Ectodermal cell (in vitro differentiated cells): ENCODE measurements at regions not wholly inside any gene's neighbourhood (a gene's known extent, or its start where the extent isn't known, plus 50 kb on each side); places are given as distances from the start of the nearest gene placed in this dataset.

Source experiments
- H3K27ac ChIP-seq: 2 replicates; pipeline ENCODE4 v1.7.0; 2013; ENCODE audit warnings: mild to moderate bottlenecking, low read depth, low read length; ENCODE audit not compliant: insufficient read depth, poor library complexity, severe bottlenecking
- H3K27me3 ChIP-seq: 2 replicates; pipeline ENCODE4 v1.7.0; 2013; ENCODE audit warnings: mild to moderate bottlenecking, low read length; ENCODE audit not compliant: insufficient read depth, control insufficient read depth, poor library complexity, severe bottlenecking
- H3K36me3 ChIP-seq: one replicate; pipeline ENCODE4 v1.7.0; 2013; ENCODE audit warnings: low read length; ENCODE audit not compliant: control insufficient read depth, insufficient read depth
- H3K4me1 ChIP-seq: one replicate; pipeline ENCODE4 v1.7.0; 2013; ENCODE audit warnings: low read length; ENCODE audit not compliant: control insufficient read depth, insufficient read depth
- H3K4me3 ChIP-seq: 2 replicates; pipeline ENCODE4 v1.7.0; 2013; ENCODE audit warnings: low read depth, low read length, control low read depth; ENCODE audit not compliant: insufficient read depth
- H3K9me3 ChIP-seq: 2 replicates; pipeline ENCODE4 v1.7.0; 2013; ENCODE audit warnings: mild to moderate bottlenecking, low read length, moderate library complexity; ENCODE audit not compliant: control insufficient read depth
- WGBS, 2 experiments: methylation state at CpG; one replicate each; pipeline ENCODE4 v1.1.7; 2013; ENCODE audit warnings: missing lambda C conversion rate in 2 of 2; 5-methylcytosine and 5-hydroxymethylcytosine counted together

- WGBS, 2 experiments: 92 to 95% methylated on average over 12 of the region's 12 CpGs
- H3K9me3 ChIP-seq: no peaks in the 10 kb centered on the region
- H3K27ac ChIP-seq: no peak overlapping the region
- H3K36me3 ChIP-seq: no peaks in the 10 kb centered on the region
- H3K4me3 ChIP-seq: no peak overlapping the region
- H3K27me3 ChIP-seq: no peaks in the 10 kb centered on the region
- H3K4me1 ChIP-seq: peaks cover 15% of the 10 kb centered on the region
Measured at GRCh38 chr17:79155701-79156100, 81.1 kb downstream of the ENGASE start.

- 93 to 94% methylated on average over 31 of the region's 31 CpGs for WGBS, 2 experiments
- no peak overlapping the region for H3K27ac ChIP-seq
- no peaks in the 10 kb centered on the region for H3K9me3 ChIP-seq
- H3K4me1 ChIP-seq: peaks cover 22% of the 10 kb centered on the region
- H3K4me3 ChIP-seq: no peak overlapping the region
- no peaks in the 10 kb centered on the region for H3K27me3 ChIP-seq
- no peaks in the 10 kb centered on the region for H3K36me3 ChIP-seq
Measured at GRCh38 chr17:79154951-79155585, 80.4 kb downstream of the ENGASE start.

GRCh38 chr17:79154446-79154845 is 79.8 kb downstream of the ENGASE start:
- no peaks in the 10 kb centered on the region for H3K36me3 ChIP-seq
- H3K4me3 ChIP-seq: no peak overlapping the region
- H3K27ac ChIP-seq: no peak overlapping the region
- no peaks in the 10 kb centered on the region for H3K27me3 ChIP-seq
- H3K4me1 ChIP-seq: peaks cover 22% of the 10 kb centered on the region
- no peaks in the 10 kb centered on the region for H3K9me3 ChIP-seq
- WGBS, 2 experiments: 86 to 88% methylated on average over 14 of the region's 14 CpGs

- peaks cover 22% of the 10 kb centered on the region for H3K4me1 ChIP-seq
- H3K27me3 ChIP-seq: no peaks in the 10 kb centered on the region
- 90 to 91% methylated on average over 14 of the region's 14 CpGs for WGBS, 2 experiments
Measured at GRCh38 chr17:79153367-79154130, 78.9 kb downstream of the ENGASE start.

GRCh38 chr17:79152636-79153035 is 78.0 kb downstream of the ENGASE start:
- 46% methylated on average over 16 of the region's 16 CpGs for WGBS, 2 experiments
- H3K27me3 ChIP-seq: no peaks in the 10 kb centered on the region
- H3K27ac ChIP-seq: no peak overlapping the region
- no peaks in the 10 kb centered on the region for H3K9me3 ChIP-seq
- no peaks in the 10 kb centered on the region for H3K36me3 ChIP-seq
- peaks cover 22% of the 10 kb centered on the region for H3K4me1 ChIP-seq
- no peak overlapping the region for H3K4me3 ChIP-seq

More at GRCh38 chr17:79153367-79154130, 78.9 kb downstream of the ENGASE start:
- Histone ChIP-seq H3K27ac (no peak overlapping the region), H3K9me3 (no peaks in the 10 kb centered on the region), H3K36me3 (no peaks in the 10 kb centered on the region), H3K4me3 (no peak overlapping the region)

- no peaks in the 10 kb centered on the region for H3K27me3 ChIP-seq
Measured at GRCh38 chr17:79152110-79152509, 77.5 kb downstream of the ENGASE start.

GRCh38 chr17:79150799-79151198 is 76.2 kb downstream of the ENGASE start:
- H3K4me3 ChIP-seq: no peak overlapping the region
- no peaks in the 10 kb centered on the region for H3K36me3 ChIP-seq
- WGBS, 2 experiments: 85 to 87% methylated on average over 19 of the region's 19 CpGs
- H3K4me1 ChIP-seq: peaks cover 22% of the 10 kb centered on the region
- H3K27me3 ChIP-seq: no peaks in the 10 kb centered on the region
- no peak overlapping the region for H3K27ac ChIP-seq
- H3K9me3 ChIP-seq: no peaks in the 10 kb centered on the region

More at GRCh38 chr17:79152110-79152509, 77.5 kb downstream of the ENGASE start:
- WGBS, 2 experiments: 45 to 52% methylated on average over 13 of the region's 13 CpGs
- no peaks in the 10 kb centered on the region for H3K36me3 ChIP-seq
- no peak overlapping the region for H3K4me3 ChIP-seq
- H3K9me3 ChIP-seq: no peaks in the 10 kb centered on the region
- H3K27ac ChIP-seq: no peak overlapping the region
- peaks cover 22% of the 10 kb centered on the region for H3K4me1 ChIP-seq

GRCh38 chr17:79150035-79150733 is 75.6 kb downstream of the ENGASE start:
- Histone ChIP-seq H3K36me3 (no peaks in the 10 kb centered on the region), H3K27me3 (no peaks in the 10 kb centered on the region), H3K4me3 (no peak overlapping the region), H3K27ac (no peak overlapping the region), H3K9me3 (no peaks in the 10 kb centered on the region), H3K4me1 (peaks cover 22% of the 10 kb centered on the region)
- WGBS, 2 experiments: 88 to 90% methylated on average over 14 of the region's 14 CpGs

GRCh38 chr17:79148584-79148983 is 74.0 kb downstream of the ENGASE start:
- 92 to 95% methylated on average over 10 of the region's 10 CpGs for WGBS, 2 experiments
- no peaks in the 10 kb centered on the region for H3K36me3 ChIP-seq
- H3K27ac ChIP-seq: no peak overlapping the region
- peaks cover 22% of the 10 kb centered on the region for H3K4me1 ChIP-seq
- no peak overlapping the region for H3K4me3 ChIP-seq
- no peaks in the 10 kb centered on the region for H3K27me3 ChIP-seq
- no peaks in the 10 kb centered on the region for H3K9me3 ChIP-seq
